ENCODE measurements at regions not wholly inside any gene's neighbourhood (a gene's known extent, or its start where the extent isn't known, plus 50 kb on each side); places are given as distances from the start of the nearest gene placed in this dataset.

- no peak for DNase-seq (ENCODE audit: low read depth in 1 of 2, low spot score in 1 of 2)
- no peak for TF ChIP-seq JUND (IDR thresholded peaks at IDR 0.05; ENCODE audit: low read depth)
- in situ Hi-C loops (cut with HindIII; ENCODE audit: low pct_unique_long_range_greater_than_20kb, low sequenced_read_pairs): no loop called here
Observed at GRCh38 chr1:55725378-55725777, 510.2 kb upstream of the USP24 start.

GRCh38 chr1:55724551-55725325, 509.6 kb upstream of the USP24 start:
- DNase-seq (ENCODE audit: low read depth in 1 of 2, low spot score in 1 of 2): no peak
- in situ Hi-C loops (cut with HindIII; ENCODE audit: low pct_unique_long_range_greater_than_20kb, low sequenced_read_pairs): no loop called here
- TF ChIP-seq JUND (IDR thresholded peaks at IDR 0.05; ENCODE audit: low read depth): no peak

- no peak for TF ChIP-seq JUND (IDR thresholded peaks at IDR 0.05; ENCODE audit: low read depth)
- DNase-seq (ENCODE audit: low read depth in 1 of 2, low spot score in 1 of 2): no peak
- in situ Hi-C loops (cut with HindIII; ENCODE audit: low pct_unique_long_range_greater_than_20kb, low sequenced_read_pairs): no loop called here
Observed at GRCh38 chr1:55723001-55723400, 507.8 kb upstream of the USP24 start.

- in situ Hi-C loops (cut with HindIII; ENCODE audit: low pct_unique_long_range_greater_than_20kb, low sequenced_read_pairs): no loop called here
- no peak for DNase-seq (ENCODE audit: low read depth in 1 of 2, low spot score in 1 of 2)
- TF ChIP-seq JUND (IDR thresholded peaks at IDR 0.05; ENCODE audit: low read depth): no peak
Observed at GRCh38 chr1:55720261-55720660, 505.1 kb upstream of the USP24 start.

DNA sequence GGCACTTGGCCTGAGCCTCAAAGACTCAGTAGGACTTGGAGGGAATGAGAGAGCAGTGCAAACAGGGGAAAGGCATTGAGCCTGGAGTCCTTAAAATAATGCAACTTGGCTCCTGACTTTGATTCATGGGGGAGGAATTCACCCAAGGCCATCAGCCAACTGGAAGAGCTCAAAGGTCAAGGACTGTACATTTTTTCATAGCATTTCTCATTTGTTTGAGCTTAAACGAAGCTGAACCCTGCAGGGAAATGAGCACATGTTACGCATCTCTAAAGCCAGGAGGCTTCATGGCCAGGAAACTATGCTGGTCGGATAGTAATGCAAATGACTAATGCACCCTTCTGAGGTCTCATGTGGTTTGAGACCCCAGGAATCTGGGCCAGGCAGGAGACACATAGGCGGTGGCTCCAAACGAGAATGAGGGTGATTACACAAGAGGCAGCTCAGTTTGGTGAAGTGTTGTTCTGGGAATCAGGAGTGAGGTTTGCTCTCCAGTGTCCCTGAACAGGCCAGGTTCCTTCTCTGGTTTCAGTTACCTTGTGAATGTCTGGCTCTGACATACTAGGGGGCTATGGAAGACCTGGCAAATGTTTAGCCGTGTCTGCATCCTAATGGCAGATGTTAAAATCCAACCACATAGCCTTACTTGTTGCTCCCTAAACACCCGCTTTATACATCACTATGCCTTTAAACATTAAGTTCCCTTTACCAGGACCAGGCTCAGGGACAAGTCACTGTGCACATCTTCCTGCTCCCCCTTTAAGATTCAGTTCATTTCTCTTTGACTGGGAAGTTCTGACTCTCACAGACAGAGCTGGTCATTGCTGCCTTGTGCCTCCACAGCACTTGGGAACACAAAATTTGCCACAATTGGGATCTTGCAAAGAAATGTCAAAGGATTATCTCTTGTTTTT, 503.9 kb upstream of the USP24 start:
- in situ Hi-C loops (cut with HindIII; ENCODE audit: low pct_unique_long_range_greater_than_20kb, low sequenced_read_pairs): no loop called here
- TF ChIP-seq JUND (IDR thresholded peaks at IDR 0.05; ENCODE audit: low read depth): no peak
- DNase-seq (ENCODE audit: low read depth in 1 of 2, low spot score in 1 of 2): no peak

DNA sequence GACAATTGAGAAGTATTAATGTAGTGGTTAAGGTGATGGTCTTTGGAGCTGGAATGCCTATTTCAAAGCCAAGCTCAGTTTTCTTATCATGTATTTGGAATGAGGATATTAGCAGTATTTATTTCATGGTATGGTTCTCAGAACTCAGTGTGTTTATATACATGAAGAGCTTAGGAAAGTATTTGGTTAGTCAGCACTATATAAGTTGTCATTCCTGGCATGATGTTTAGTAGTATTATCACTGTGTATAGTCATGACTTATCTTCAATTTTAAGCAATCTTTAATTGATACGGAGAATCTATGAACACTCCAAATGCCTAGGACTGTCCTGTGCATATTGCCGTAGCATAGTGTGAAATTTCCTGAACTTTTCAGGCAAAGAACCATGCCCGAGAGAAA, 501.9 kb upstream of the USP24 start:
- no peak for DNase-seq (ENCODE audit: low read depth in 1 of 2, low spot score in 1 of 2)
- in situ Hi-C loops (cut with HindIII; ENCODE audit: low pct_unique_long_range_greater_than_20kb, low sequenced_read_pairs): no loop called here
- no peak for TF ChIP-seq JUND (IDR thresholded peaks at IDR 0.05; ENCODE audit: low read depth)

GRCh38 chr1:55716610-55717009, 501.4 kb upstream of the USP24 start:
- DNase-seq (ENCODE audit: low read depth in 1 of 2, low spot score in 1 of 2): no peak
- TF ChIP-seq JUND (IDR thresholded peaks at IDR 0.05; ENCODE audit: low read depth): no peak
- in situ Hi-C loops (cut with HindIII; ENCODE audit: low pct_unique_long_range_greater_than_20kb, low sequenced_read_pairs): no loop called here

GRCh38 chr1:55716151-55716550, 501.0 kb upstream of the USP24 start:
- no peak for TF ChIP-seq JUND (IDR thresholded peaks at IDR 0.05; ENCODE audit: low read depth)
- DNase-seq (ENCODE audit: low read depth in 1 of 2, low spot score in 1 of 2): no peak
- in situ Hi-C loops (cut with HindIII; ENCODE audit: low pct_unique_long_range_greater_than_20kb, low sequenced_read_pairs): no loop called here

GRCh38 chr1:55714230-55714629, 499.1 kb upstream of the USP24 start:
- no peak for DNase-seq (ENCODE audit: low read depth in 1 of 2, low spot score in 1 of 2)
- in situ Hi-C loops (cut with HindIII; ENCODE audit: low pct_unique_long_range_greater_than_20kb, low sequenced_read_pairs): no loop called here
- no peak for TF ChIP-seq JUND (IDR thresholded peaks at IDR 0.05; ENCODE audit: low read depth)

GRCh38 chr1:55713516-55713915, 498.4 kb upstream of the USP24 start:
- no peak for DNase-seq (ENCODE audit: low read depth in 1 of 2, low spot score in 1 of 2)
- in situ Hi-C loops (cut with HindIII; ENCODE audit: low pct_unique_long_range_greater_than_20kb, low sequenced_read_pairs): no loop called here
- TF ChIP-seq JUND (IDR thresholded peaks at IDR 0.05; ENCODE audit: low read depth): no peak

DNA sequence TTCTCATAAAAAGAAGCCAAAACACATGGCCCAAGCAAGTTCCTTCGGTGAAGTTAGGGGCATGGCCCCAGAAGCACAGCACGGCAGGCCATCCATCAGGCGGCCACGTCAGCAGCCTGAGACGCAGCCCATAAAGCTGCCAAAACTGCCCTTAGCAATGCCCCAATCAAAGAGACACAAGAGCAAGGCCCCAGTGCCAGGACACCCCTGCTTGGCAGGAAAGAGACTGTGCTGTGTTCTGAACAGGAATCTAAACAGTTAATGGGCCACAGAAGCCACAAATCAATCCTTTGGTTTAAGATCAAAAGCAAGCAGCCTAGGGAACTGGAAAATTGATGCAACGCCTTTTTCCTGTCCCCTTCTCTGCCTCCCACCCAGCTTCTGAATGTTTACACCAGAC, 497.0 kb upstream of the USP24 start:
- no peak for TF ChIP-seq JUND (IDR thresholded peaks at IDR 0.05; ENCODE audit: low read depth)
- in situ Hi-C loops (cut with HindIII; ENCODE audit: low pct_unique_long_range_greater_than_20kb, low sequenced_read_pairs): no loop called here
- no peak for DNase-seq (ENCODE audit: low read depth in 1 of 2, low spot score in 1 of 2)

- DNase-seq (ENCODE audit: low read depth in 1 of 2, low spot score in 1 of 2): no peak
- no peak for TF ChIP-seq JUND (IDR thresholded peaks at IDR 0.05; ENCODE audit: low read depth)
- in situ Hi-C loops (cut with HindIII; ENCODE audit: low pct_unique_long_range_greater_than_20kb, low sequenced_read_pairs): no loop called here
Observed at GRCh38 chr1:55708781-55709180, 493.6 kb upstream of the USP24 start.

- TF ChIP-seq JUND (IDR thresholded peaks at IDR 0.05; ENCODE audit: low read depth): no peak
- in situ Hi-C loops (cut with HindIII; ENCODE audit: low pct_unique_long_range_greater_than_20kb, low sequenced_read_pairs): no loop called here
- no peak for DNase-seq (ENCODE audit: low read depth in 1 of 2, low spot score in 1 of 2)
Observed at GRCh38 chr1:55707846-55708245, 492.7 kb upstream of the USP24 start.
